GM12878 (cell line): ENCODE measurements at regions not wholly inside any gene's neighbourhood (a gene's known extent, or its start where the extent isn't known, plus 50 kb on each side); places are given as distances from the start of the nearest gene placed in this dataset.

Source experiments
- BHLHE40 ChIP-seq, 2 experiments: fragments of 450-650 bp in 1 of 2; IDR thresholded peaks; 2 replicates each; pipeline ENCODE4 v1.6.1; 2011 to 2017; ENCODE audit warnings: low read depth in 2 of 2, borderline replicate concordance in 1 of 2, improper control_type of control experiment in 1 of 2, low read length in 1 of 2, mild to moderate bottlenecking in 1 of 2
- CEBPB ChIP-seq, 2 experiments: fragments of 150-350 bp in 1 of 2; IDR thresholded peaks; 2 replicates each; pipeline ENCODE4 v1.6.1; 2012 to 2014; ENCODE audit warnings: low read depth in 2 of 2, low read length in 2 of 2, borderline replicate concordance in 1 of 2, inconsistent platforms in 1 of 2
- CHD4 ChIP-seq: fragments of 200-600 bp; sonication (generic); IDR thresholded peaks from 2 replicates; pipeline ENCODE4 v1.6.1; 2016; ENCODE audit warnings: mild to moderate bottlenecking
- ETV6 ChIP-seq, 2 experiments: fragments of 450-650 bp in 1 of 2; IDR thresholded peaks in 1 of 2; conservative IDR thresholded peaks in 1 of 2; 2 replicates each; pipeline ENCODE4 v1.6.1; 2014; ENCODE audit warnings: antibody characterized with exemption in 1 of 2, borderline replicate concordance in 1 of 2, low read depth in 1 of 2, mild to moderate bottlenecking in 1 of 2, moderate library complexity in 1 of 2
- JUND ChIP-seq: IDR thresholded peaks from 2 replicates; pipeline ENCODE4 v1.6.1; 2012; ENCODE audit warnings: low read depth, mild to moderate bottlenecking, low read length, improper control_type of control experiment, moderate library complexity
- SIX5 ChIP-seq: IDR thresholded peaks from 2 replicates; pipeline ENCODE4 v1.6.1; 2011; ENCODE audit warnings: mild to moderate bottlenecking, low read depth, low read length, moderate library complexity; ENCODE audit not compliant: severe bottlenecking
- STAT1 ChIP-seq: fragments of 450-650 bp; conservative IDR thresholded peaks from 2 replicates; pipeline ENCODE4 v1.6.1; 2014; ENCODE audit warnings: antibody characterized with exemption, mild to moderate bottlenecking
- TAF1 ChIP-seq: IDR thresholded peaks from 2 replicates; pipeline ENCODE4 v1.6.1; 2011; ENCODE audit warnings: mild to moderate bottlenecking, low read depth, low read length, borderline replicate concordance
- TARDBP ChIP-seq: IDR thresholded peaks from 2 replicates; pipeline ENCODE4 v1.6.1; 2016; ENCODE audit warnings: borderline replicate concordance
- YBX1 ChIP-seq: fragments of 450-650 bp; IDR thresholded peaks from 2 replicates; pipeline ENCODE4 v1.6.1; 2016; ENCODE audit warnings: antibody characterized with exemption
- ZNF217 ChIP-seq: fragments of 450-650 bp; IDR thresholded peaks from 2 replicates; pipeline ENCODE4 v1.6.1; 2017; ENCODE audit warnings: antibody characterized with exemption, mild to moderate bottlenecking
- TF ChIP-seq, protein P1 (sequence below), 3 experiments: IDR thresholded peaks in 2 of 3; conservative IDR thresholded peaks in 1 of 3; 2 replicates each; pipeline ENCODE4 v1.5.1; 2011; ENCODE audit warnings: low read depth in 3 of 3, low read length in 3 of 3, mild to moderate bottlenecking in 3 of 3, control low read depth in 2 of 3, moderate library complexity in 2 of 3, inconsistent platforms in 1 of 3, mixed read lengths in 1 of 3; ENCODE audit not compliant: control insufficient read depth in 2 of 3, insufficient read depth in 1 of 3; ENCODE audit errors: extremely low read depth in 1 of 3
- TF ChIP-seq, protein P2 (sequence below): IDR thresholded peaks from 2 replicates; pipeline ENCODE4 v1.6.1; 2011; ENCODE audit warnings: low read depth, mild to moderate bottlenecking, low read length, moderate library complexity, borderline replicate concordance; ENCODE audit errors: extremely low read depth
- TF ChIP-seq, protein P3 (sequence below): fragments of 450-650 bp; IDR thresholded peaks from 2 replicates; pipeline ENCODE4 v1.6.1; 2017; ENCODE audit warnings: mild to moderate bottlenecking, moderate library complexity

DNA sequence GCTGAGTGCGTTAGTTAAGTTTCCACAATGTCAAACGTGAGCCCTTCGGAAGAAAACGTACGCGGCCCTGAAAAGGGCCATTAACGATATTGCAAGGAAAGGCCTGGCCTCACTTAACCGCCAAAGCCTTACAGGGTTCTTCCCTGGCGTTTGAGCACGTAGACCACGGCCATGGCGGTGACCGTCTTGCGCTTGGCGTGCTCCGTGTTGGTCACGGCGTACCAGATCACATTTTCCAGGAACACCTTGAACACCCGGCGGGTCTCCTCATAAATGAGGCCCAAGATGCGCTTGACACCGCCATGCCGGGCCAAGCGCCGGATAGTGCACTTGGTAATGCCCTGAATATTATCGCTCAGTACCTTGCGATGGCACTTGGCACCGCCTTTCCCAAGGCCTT, 118.4 kb upstream of the BTN3A2 start:
- TF ChIP-seq BHLHE40 (IDR thresholded peaks at IDR 0.05; ENCODE audit: borderline replicate concordance in 1 of 2, low read depth in 2 of 2, low read length in 1 of 2) (no peak), YBX1 (no peak), STAT1 (no peak), SIX5 (no peak), CEBPB (IDR thresholded peaks at IDR 0.05; ENCODE audit: borderline replicate concordance in 1 of 2, low read depth in 2 of 2, low read length in 2 of 2) (no peak), ETV6 (conservative IDR thresholded peaks at IDR 0.05 in 1 of 2, IDR thresholded peaks at IDR 0.05 in 1 of 2; ENCODE audit: borderline replicate concordance in 1 of 2, low read depth in 1 of 2) (no peak), TAF1 (no peak), TARDBP (no peak), CHD4 (no peak), JUND (no peak), ZNF217 (no peak)
- TF ChIP-seq, protein P1, sequence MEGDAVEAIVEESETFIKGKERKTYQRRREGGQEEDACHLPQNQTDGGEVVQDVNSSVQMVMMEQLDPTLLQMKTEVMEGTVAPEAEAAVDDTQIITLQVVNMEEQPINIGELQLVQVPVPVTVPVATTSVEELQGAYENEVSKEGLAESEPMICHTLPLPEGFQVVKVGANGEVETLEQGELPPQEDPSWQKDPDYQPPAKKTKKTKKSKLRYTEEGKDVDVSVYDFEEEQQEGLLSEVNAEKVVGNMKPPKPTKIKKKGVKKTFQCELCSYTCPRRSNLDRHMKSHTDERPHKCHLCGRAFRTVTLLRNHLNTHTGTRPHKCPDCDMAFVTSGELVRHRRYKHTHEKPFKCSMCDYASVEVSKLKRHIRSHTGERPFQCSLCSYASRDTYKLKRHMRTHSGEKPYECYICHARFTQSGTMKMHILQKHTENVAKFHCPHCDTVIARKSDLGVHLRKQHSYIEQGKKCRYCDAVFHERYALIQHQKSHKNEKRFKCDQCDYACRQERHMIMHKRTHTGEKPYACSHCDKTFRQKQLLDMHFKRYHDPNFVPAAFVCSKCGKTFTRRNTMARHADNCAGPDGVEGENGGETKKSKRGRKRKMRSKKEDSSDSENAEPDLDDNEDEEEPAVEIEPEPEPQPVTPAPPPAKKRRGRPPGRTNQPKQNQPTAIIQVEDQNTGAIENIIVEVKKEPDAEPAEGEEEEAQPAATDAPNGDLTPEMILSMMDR (IDR thresholded peaks at IDR 0.05 in 2 of 3, conservative IDR thresholded peaks at IDR 0.05 in 1 of 3; ENCODE audit: control insufficient read depth in 2 of 3, extremely low read depth in 1 of 3, insufficient read depth in 1 of 3, low read depth in 3 of 3, low read length in 3 of 3), result no peak
- TF ChIP-seq, protein P2, sequence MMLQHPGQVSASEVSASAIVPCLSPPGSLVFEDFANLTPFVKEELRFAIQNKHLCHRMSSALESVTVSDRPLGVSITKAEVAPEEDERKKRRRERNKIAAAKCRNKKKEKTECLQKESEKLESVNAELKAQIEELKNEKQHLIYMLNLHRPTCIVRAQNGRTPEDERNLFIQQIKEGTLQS, result no peak
- TF ChIP-seq, protein P3, sequence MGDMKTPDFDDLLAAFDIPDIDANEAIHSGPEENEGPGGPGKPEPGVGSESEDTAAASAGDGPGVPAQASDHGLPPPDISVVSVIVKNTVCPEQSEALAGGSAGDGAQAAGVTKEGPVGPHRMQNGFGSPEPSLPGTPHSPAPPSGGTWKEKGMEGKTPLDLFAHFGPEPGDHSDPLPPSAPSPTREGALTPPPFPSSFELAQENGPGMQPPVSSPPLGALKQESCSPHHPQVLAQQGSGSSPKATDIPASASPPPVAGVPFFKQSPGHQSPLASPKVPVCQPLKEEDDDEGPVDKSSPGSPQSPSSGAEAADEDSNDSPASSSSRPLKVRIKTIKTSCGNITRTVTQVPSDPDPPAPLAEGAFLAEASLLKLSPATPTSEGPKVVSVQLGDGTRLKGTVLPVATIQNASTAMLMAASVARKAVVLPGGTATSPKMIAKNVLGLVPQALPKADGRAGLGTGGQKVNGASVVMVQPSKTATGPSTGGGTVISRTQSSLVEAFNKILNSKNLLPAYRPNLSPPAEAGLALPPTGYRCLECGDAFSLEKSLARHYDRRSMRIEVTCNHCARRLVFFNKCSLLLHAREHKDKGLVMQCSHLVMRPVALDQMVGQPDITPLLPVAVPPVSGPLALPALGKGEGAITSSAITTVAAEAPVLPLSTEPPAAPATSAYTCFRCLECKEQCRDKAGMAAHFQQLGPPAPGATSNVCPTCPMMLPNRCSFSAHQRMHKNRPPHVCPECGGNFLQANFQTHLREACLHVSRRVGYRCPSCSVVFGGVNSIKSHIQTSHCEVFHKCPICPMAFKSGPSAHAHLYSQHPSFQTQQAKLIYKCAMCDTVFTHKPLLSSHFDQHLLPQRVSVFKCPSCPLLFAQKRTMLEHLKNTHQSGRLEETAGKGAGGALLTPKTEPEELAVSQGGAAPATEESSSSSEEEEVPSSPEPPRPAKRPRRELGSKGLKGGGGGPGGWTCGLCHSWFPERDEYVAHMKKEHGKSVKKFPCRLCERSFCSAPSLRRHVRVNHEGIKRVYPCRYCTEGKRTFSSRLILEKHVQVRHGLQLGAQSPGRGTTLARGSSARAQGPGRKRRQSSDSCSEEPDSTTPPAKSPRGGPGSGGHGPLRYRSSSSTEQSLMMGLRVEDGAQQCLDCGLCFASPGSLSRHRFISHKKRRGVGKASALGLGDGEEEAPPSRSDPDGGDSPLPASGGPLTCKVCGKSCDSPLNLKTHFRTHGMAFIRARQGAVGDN, result no peak
